ENCODE measurements at regions not wholly inside any gene's neighbourhood (a gene's known extent, or its start where the extent isn't known, plus 50 kb on each side); places are given as distances from the start of the nearest gene placed in this dataset.

DNA sequence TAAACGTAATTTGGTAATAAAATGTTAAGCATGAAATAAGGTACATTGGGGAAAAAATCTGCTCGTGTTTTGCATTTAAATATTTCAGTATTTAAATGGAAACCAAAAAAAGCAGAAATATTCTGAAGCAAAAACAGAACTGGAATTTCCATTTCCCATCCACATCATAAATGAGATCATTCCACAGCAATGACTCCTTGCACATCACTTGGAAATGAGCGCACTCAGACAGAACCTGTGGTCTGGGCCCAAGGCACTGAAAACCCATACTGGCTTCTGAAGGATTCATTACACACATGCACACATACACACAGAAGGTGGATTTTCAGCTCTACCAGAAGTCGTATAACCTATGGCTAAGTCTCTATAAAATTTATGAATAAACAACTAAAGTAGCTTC, 174.8 kb downstream of the IBTK start:
- DNase-seq (ENCODE audit: insufficient read length, low spot score) (no peak), FAIRE-seq (no peak)

DNA sequence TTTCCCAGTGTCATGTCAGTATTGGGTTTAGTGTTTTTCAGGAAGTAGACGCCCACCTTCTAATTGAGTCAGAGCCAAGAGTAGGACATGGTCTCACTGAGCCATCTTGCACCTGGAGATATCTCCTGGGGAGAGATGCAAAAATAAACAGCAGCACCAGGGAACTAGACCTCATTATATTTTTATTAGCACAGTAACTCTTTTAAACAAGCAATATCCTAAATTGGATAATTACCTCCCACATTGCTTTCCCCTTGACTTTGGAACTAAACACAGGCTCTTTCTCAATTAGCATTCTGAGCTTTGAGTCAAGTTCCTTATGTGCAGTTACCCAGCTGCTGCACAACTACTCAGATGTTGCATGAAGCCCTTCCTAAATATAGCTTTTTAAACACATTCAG, 175.4 kb downstream of the IBTK start:
- FAIRE-seq (no peak), DNase-seq (ENCODE audit: insufficient read length, low spot score) (no peak)

DNA sequence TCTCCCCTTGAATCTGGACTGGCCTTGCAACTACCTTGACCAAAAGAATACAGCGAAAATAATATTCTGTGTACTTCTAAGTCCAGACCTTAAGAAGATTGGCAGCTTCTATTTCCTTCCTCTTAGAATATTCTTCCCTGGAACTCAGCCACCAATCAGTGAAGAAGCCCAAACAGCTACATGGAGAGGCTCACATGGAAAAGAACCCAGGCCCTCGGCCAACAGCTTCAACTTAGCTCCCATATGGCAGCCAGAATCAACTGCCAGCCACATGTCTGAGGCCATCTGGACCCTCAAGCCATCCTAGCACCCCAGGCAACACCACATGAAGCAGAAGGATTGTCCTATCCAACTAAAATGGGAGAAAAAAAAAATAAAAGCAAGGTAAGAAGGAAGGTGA, 178.8 kb downstream of the IBTK start:
- FAIRE-seq (no peak), DNase-seq (ENCODE audit: insufficient read length, low spot score) (no peak)

DNA sequence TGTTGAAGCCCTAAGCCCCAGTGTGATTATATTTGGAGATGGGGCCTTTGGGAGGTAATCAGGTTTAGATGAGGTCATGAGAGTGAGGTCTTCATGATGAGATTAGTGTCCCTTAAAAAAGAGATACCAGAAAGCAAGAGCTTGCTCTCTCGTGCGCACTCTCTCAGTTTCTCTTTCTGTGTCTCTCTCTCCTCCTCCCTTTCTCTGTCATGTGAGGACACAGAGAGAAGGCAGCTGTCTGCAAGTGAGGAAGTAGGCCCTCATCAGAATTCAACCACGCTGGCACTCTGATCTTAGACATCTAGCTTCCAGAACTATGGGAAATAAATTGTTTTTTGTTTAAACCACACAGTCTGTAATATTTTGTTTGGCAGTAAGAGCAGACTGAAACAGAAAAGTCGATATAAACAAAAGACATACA, 180.5 kb downstream of the IBTK start:
- no peak for FAIRE-seq
- DNase-seq (ENCODE audit: insufficient read length, low spot score), result no peak

DNA sequence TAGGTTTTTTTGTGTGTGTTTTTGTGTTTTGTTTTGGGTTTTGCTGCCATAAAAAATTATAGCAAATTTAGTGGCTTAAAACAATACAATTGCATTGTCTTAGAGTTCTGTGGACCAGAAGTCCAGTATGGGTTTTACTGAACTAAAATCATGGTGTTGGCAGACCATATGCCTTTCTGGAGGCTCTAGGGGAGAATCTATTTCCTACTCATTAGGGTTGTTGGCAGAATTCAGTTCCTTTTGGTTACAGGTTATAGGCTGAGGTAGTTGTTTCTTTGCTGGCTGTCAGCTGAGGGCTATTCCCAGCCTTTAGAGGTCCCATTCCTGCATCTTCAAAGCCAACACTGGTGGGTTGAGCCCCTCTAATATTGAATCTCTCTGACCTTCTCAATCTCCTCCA, 181.3 kb downstream of the IBTK start:
- FAIRE-seq (no peak), DNase-seq (ENCODE audit: insufficient read length, low spot score) (no peak)

DNA sequence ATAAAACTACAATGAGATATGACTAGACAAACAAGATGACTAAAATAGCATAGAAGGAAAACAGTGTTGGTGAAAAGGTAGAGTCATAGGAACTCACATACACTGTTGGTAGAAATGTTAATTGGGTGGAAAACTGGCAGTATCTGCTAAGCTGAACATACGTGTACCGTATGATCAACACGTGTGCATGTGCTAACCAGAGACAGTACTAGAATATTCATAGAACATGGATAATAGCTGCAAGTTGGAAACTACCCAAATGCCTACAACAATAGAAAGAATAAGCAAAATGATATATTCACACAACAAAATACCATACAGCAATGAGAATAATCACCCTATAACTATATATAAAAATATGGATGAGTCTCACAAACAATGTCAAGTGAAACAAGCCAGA, 184.0 kb downstream of the IBTK start:
- no peak for FAIRE-seq
- DNase-seq (ENCODE audit: insufficient read length, low spot score), result no peak

DNA sequence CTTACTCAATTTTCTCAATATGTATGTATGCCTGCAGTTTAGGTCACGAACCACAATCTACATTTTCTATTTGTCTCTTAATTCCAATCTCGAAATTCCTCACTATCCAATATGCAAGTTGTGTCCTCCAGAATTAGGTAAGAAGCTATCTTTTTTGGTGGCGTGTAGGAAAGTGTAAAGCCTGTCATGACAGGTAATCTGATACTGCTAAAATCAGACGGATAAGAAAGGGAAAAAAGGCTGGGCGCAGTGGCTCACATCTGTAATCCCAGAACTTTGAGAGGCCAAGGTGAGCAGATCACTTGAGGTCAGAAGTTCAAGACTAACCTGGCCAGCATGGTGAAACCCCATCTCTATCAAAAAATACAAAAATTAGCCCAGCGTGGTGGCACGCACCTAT, 185.3 kb downstream of the IBTK start:
- FAIRE-seq, result no peak
- DNase-seq (ENCODE audit: insufficient read length, low spot score), result no peak

DNA sequence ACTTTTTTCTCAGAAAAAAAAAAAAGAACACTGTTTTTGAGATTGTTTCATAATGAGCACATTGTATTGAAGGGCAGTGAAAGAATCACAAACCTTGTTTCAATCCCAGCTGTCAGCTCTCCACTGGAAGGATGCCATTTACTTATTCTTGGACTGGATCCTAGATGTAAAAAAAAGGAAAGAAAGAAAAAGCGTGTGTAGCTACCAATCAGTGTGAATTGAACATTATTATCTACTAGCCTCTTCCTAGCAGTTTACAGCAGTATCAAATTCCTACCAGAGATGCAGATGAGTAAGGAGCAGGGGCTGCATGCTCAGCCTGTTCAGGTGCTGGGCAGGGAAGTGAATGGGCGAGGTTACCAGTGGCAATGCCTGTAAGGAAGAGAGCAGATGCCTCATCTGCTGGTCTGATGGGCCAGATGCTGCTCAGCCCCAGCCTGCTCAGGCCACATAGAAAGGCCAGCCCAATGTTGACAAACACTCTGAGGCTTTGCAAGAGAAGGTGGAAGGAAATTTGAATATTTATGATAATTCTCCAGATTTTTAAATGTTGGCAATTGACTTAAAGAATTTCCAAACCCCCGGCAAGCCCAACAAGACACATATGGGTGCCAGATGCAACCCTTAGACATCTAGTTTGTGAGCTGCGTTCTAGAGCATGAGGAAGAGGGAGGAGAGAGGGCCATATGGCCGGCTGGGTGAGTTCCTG, 189.5 kb downstream of the IBTK start:
- FAIRE-seq, result no peak

DNA sequence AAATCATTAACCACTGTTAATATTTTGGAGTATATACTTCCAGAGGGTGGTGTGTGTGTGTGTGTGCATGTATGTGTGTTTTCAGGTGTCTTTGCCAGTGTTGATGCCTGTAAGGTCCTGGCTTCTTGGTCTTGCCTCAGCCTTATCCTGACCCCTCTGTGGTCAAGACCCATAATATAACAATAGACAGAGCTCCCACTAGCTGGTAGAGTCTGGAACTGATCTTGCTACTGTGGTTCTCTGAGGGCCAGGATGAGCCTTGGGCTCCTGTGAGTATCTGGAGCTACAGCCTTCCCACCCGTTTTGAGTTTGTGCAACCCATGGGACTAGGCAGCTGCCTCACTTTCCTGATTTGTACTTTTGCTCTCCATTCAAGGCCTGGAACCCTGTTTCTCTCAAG, 191.0 kb downstream of the IBTK start:
- DNase-seq (ENCODE audit: insufficient read length, low spot score) (no peak), FAIRE-seq (no peak)

More for the DNA sequence above, 189.5 kb downstream of the IBTK start:
- DNase-seq (ENCODE audit: insufficient read length, low spot score), result no peak

DNA sequence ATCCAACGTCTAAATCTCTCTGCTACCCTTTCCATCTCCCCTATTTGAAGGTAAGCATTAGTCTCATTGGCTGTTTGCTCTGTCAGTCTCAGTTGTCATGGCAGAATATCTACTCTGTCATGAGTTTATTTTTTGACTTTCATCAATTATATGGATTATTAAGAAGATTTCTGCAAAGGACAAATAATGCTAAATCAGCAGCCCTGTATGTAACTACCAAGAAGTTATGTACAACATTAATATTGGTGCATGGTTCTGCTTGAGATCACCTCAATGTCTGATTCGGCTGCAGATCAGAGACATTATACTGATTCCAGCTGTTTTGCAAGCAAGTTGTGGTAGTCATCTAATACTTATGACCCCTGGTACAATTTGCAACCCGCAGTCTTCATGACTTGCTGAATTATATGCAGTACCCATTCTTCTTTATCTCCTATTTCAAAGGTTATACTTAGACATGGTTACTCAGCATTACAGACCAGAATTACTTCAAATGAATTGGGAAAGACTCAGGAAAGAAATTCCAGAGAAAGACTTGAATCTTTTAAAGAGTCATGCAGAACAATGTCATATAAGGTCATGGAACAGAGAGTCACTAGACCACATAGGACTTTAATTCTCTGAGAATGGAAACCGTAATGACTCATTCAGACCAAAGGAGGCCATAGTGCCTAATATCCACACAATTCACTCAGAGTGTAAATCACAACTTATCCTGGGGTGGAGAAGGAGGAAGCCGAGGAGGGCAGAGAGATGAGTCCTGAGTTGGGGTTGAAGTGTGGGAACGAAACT, 201.4 kb downstream of the IBTK start:
- DNase-seq (ENCODE audit: insufficient read length, low spot score) (no peak), FAIRE-seq (no peak)

DNA sequence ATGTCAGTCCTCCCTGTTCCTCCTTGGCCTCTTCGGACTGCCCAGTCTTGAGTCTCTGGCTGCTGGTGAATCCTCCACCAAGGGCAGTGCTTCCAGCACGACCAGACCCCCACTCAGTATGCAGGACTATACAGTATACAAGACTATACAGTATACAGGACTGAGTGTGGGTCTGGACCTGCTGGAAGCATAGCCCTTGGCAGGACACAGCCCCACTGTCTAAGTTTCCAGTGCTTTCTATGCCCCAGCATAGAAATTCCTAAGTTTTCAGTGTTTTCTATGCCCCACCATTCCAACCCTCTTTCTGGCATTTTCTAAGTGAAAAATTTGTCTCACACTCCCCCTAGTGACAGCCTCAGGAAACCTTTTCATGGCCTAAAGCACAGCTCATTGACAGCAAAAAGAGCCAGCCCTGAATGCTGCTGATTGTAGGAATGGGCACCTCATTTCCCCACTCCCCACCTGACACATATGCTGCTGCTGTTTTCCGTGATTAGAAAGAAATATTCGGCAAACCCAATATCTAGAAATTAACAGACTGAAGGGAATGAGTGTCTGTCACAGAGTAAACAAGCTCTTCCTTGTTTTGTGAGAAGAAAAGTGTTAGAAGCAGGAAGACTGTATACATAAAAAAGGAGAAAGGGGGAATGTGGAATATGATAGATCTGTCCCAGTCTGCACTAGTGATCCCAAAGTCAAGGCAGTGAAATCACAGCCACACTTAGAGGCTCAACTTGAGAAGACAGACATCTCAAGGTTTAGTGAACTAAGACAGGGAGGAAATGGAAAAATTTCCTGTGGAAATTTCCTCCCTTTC, 206.9 kb downstream of the IBTK start:
- peak; percentile 13 for DNase-seq (ENCODE audit: insufficient read length, low spot score)
- no peak for FAIRE-seq

DNA sequence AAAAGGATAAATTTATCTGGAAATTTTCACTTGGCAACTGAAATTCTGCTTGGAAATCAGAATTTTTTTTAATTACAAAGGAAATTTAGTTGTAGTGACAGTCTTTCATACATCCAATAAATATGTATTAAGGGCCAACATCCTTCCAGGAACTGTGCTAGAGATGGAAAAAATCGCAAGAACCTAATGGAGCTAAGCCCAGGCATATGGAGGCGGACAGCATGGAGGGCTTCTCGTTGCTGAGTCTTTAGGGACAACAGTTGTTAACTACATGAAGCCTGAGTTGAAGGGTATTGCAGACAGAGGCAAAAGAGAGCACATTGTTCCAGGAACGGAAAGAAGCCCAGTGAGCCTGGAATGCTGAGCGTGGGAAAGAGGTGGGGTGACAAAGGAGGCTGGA, 208.9 kb downstream of the IBTK start:
- FAIRE-seq, result no peak
- no peak for DNase-seq (ENCODE audit: insufficient read length, low spot score)

DNA sequence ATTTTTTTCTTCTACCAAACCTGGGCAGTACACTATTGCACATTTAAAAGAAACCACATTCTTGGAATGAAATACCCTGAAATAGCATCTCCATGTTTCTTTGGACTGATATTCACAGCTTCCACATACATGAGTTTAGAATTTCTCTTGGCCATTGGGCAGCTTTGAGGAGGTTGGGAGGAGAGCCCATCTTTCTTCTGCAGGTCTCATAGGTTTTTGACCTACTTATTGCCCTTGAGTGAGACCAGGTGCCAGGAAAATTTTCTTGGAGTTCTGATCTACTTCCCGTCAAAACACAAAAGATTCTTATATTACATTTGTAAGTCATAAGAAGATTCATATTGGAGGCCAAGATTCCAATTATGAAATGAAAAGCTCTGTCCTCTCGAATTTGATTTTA, 212.0 kb downstream of the IBTK start:
- FAIRE-seq, result no peak
- DNase-seq (ENCODE audit: insufficient read length, low spot score), result no peak

DNA sequence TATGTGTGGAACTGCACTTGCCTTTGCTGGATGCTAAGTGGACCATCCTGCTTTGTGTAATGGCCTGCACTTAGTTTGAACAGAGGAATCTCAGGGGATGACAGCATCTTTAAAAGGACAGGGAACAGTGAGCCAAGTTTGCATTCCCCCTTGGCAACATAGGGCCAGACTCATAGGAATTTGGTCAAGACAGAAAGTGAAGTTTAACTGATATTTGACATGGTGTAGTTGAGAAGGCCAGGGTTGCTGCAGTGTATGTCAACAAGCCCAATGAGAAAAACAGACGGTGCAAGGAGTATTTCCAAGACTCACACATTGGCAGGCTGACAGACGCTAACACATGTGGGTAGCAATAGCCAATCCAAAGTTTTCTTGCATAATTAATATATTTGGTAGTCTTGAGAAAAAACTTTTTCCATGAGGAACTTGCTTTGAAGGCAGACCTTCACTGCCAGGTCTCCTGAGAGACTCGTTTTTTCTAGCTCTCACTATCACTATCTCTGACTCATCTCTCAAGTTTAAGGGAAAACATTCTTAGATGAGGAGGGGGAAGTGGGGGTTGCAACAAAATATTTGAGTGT, 213.8 kb downstream of the IBTK start:
- no peak for FAIRE-seq
- no peak for DNase-seq (ENCODE audit: insufficient read length, low spot score)

DNA sequence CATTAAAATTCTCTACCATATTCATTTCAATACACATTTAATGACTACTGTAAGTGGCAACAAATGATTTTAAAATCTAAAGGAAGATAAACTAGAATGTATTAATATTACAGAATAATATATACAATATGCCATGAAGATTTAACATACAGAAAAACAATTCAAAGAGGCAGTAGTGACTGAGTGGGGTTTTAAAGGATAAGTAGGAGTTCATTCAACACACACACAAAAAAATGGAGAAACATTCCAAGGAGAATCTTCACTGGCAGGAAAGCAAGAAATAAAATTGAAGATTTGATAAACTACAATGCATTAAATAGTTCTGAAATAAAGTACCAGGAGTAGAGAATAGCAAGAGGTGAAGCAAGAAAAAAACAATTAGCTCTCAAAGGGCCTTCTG, 215.1 kb downstream of the IBTK start:
- DNase-seq (ENCODE audit: insufficient read length, low spot score) (no peak), FAIRE-seq (no peak)

DNA sequence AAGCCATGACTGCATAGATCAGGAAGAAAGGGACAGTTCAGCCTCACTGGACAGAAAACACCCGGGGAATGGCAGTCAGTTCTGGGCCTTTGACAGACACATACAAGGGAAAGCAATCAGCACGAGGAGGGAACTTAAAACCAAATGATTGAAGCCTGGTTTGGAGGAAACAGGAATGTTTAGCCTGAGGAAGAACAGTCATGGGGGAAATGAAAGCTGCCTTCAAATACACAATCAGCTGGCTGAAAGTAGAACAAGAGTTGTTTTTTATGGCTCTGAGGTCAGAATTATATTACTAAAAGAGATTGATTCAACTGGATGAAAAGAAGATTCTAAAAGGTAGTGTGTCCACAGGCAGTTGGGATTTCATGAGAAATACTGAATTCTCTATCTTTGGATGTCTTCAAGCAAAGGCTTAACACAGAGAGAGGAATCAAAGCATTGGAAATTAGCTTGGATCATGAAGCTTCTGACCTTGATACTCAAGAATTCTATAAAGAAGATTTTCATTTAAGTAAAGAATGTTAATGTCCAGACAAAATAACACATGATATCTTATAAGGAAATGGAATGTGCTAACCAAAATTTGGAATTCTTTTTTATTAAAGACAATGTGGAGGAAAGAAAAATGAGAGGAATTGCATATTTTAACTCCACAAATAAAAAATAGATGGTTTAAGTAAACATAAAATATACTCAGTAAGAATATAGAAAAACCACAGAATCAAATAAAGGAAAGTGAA, 216.6 kb downstream of the IBTK start:
- no peak for DNase-seq (ENCODE audit: insufficient read length, low spot score)
- FAIRE-seq, result no peak

DNA sequence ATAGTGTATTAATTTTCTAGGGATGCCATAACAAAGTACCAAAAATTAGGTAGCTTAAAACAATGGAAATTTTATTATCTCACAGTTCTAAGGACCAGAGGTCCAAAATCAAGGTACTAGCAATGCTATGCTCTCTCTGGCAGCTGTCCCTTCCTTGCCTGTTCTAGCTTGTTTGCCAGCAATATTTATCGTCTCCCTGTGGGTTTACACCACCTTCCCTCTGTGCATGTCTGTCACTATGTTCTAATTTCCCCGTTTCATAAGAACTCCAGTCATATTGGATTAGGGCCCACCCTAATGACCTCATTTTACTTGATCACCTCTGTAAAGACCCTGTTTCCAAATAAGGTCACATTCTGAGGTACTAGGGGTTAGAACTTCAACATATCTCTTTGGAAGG, 217.2 kb downstream of the IBTK start:
- DNase-seq (ENCODE audit: insufficient read length, low spot score) (no peak), FAIRE-seq (no peak)

DNA sequence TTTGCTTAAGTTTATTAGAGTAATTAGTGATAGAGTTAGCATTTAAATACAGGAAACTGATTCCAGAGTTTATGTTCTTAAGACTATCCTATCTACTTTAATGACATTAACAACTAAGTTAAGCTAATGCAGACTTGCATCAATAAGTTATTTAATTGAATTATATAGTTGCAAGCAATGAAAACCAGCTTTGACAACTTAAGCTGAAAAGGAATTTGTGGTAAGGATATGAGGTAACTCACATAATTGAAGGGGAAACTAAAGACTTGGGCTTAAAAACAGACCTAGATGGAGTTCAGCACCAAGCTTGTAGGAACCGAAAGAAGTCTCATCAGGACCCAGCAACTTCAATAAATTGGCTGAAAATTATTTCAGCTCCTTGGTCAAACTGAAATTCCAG, 222.3 kb downstream of the IBTK start:
- no peak for FAIRE-seq

DNA sequence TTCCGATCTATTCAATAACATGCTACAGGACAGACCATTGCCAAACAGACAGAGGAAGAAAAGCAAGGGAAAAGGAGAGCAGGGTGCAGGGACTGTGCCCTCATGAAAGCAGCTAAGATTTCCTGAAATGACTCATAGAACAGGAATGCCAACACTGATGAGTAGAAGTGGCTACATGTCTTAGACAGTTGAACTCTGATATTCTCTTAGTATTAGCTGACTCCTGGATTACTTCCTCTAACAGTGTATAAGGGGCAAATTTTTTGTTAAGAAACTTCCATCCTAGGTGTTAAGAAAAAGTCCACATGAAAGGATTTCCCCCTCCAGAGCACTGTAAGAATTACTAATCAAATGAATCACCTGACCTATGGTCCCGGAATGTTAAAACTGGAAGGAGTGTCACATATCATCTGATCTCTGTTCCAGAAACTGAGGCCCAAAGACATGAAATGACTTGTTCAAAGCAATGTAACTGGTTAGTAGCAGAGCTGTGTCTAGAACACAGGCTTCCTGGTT, 224.9 kb downstream of the IBTK start:
- peak; percentile 7 for DNase-seq (ENCODE audit: insufficient read length, low spot score)
- FAIRE-seq, result peak; percentile 83

More for the DNA sequence above, 222.3 kb downstream of the IBTK start:
- DNase-seq (ENCODE audit: insufficient read length, low spot score), result no peak

DNA sequence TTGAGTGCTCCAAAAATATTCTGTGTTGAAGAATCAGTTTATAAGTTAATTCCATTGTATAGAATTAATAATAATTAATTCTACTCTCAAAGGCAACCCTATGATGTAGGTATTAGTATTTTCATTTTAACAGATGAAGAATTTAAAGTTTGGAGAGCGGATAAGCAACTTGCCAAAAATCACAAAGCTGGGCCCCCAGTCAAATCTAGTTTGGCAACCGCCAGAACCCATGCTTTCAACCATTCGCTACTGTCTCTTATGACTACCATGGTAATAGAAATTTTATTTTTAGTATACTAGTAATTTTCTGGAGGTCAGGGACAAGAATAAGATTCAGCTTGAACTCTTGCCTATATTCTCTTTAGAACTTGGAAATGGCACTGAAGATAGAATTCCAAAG, 229.8 kb downstream of the IBTK start:
- DNase-seq (ENCODE audit: insufficient read length, low spot score) (no peak), FAIRE-seq (no peak)

Measured in HTR-8/SVneo (cell line).